Neutrophil (primary cell): ENCODE measurements at regions not wholly inside any gene's neighbourhood (a gene's known extent, or its start where the extent isn't known, plus 50 kb on each side); places are given as distances from the start of the nearest gene placed in this dataset.

Experiments used
- H3K27ac ChIP-seq: fragments of 200-600 bp; sonication (generic); 2 replicates; pipeline ENCODE4 v1.5.1; 2016; ENCODE audit warnings: mild to moderate bottlenecking, moderate library complexity
- H3K27me3 ChIP-seq: fragments of 200-600 bp; sonication (generic); 2 replicates; pipeline ENCODE4 v1.6.0; 2016; ENCODE audit warnings: mild to moderate bottlenecking
- H3K36me3 ChIP-seq: fragments of 200-600 bp; sonication (generic); 2 replicates; pipeline ENCODE4 v1.5.1; 2017
- H3K4me1 ChIP-seq, 2 experiments: fragments of 200-600 bp in 1 of 2; sonication (generic) in 1 of 2; 1 replicate in 1 of 2; 2 replicates in 1 of 2; pipeline versions ENCODE4 v1.5.1 to v1.6.1; 2013 to 2016; ENCODE audit warnings: low read depth in 1 of 2, low read length in 1 of 2, mild to moderate bottlenecking in 1 of 2, moderate library complexity in 1 of 2; ENCODE audit not compliant: control insufficient read depth in 1 of 2, insufficient read depth in 1 of 2
- H3K4me3 ChIP-seq, 2 experiments: fragments of 200-600 bp in 1 of 2; sonication (generic) in 1 of 2; 1 replicate in 1 of 2; 2 replicates in 1 of 2; pipeline ENCODE4 v1.5.1; 2013 to 2016; ENCODE audit warnings: low read depth in 1 of 2, low read length in 1 of 2, mild to moderate bottlenecking in 1 of 2, moderate library complexity in 1 of 2
- H3K9me3 ChIP-seq: fragments of 200-600 bp; sonication (generic); 2 replicates; pipeline ENCODE4 v1.5.1; 2016
- TF ChIP-seq, protein P1 (sequence below): fragments of 200-600 bp; sonication (generic); IDR thresholded peaks from 2 replicates; pipeline ENCODE4 v1.5.1; 2016; ENCODE audit warnings: antibody characterized with exemption

- Histone ChIP-seq H3K4me3 (no peak overlapping the region), H3K27ac (no peak overlapping the region), H3K4me1 (no peaks in the 10 kb centered on the region), H3K27me3 (no peaks in the 10 kb centered on the region), H3K36me3 (no peaks in the 10 kb centered on the region), H3K9me3 (no peaks in the 10 kb centered on the region)
- TF ChIP-seq, protein P1, sequence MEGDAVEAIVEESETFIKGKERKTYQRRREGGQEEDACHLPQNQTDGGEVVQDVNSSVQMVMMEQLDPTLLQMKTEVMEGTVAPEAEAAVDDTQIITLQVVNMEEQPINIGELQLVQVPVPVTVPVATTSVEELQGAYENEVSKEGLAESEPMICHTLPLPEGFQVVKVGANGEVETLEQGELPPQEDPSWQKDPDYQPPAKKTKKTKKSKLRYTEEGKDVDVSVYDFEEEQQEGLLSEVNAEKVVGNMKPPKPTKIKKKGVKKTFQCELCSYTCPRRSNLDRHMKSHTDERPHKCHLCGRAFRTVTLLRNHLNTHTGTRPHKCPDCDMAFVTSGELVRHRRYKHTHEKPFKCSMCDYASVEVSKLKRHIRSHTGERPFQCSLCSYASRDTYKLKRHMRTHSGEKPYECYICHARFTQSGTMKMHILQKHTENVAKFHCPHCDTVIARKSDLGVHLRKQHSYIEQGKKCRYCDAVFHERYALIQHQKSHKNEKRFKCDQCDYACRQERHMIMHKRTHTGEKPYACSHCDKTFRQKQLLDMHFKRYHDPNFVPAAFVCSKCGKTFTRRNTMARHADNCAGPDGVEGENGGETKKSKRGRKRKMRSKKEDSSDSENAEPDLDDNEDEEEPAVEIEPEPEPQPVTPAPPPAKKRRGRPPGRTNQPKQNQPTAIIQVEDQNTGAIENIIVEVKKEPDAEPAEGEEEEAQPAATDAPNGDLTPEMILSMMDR, result no peak
Observed at GRCh38 chr2:21658269-21658668, 534.5 kb downstream of the TDRD15 start.

- Histone ChIP-seq H3K27ac (no peak overlapping the region), H3K4me1 (no peaks in the 10 kb centered on the region), H3K27me3 (no peaks in the 10 kb centered on the region), H3K4me3 (no peak overlapping the region), H3K36me3 (no peaks in the 10 kb centered on the region), H3K9me3 (no peaks in the 10 kb centered on the region)
- TF ChIP-seq, protein P1, result no peak
Observed at GRCh38 chr2:21658907-21659477, 535.2 kb downstream of the TDRD15 start.

- TF ChIP-seq, protein P1, result no peak
- no peak overlapping the region for H3K27ac ChIP-seq
- no peaks in the 10 kb centered on the region for H3K9me3 ChIP-seq
- no peak overlapping the region for H3K4me3 ChIP-seq
- H3K4me1 ChIP-seq, result no peaks in the 10 kb centered on the region
- no peaks in the 10 kb centered on the region for H3K36me3 ChIP-seq
- H3K27me3 ChIP-seq, result no peaks in the 10 kb centered on the region
Observed at GRCh38 chr2:21664083-21664482, 540.3 kb downstream of the TDRD15 start.

GRCh38 chr2:21667638-21668037 lies 543.9 kb downstream of the TDRD15 start:
- Histone ChIP-seq H3K27me3 (no peaks in the 10 kb centered on the region), H3K4me1 (no peaks in the 10 kb centered on the region), H3K4me3 (no peak overlapping the region), H3K36me3 (no peaks in the 10 kb centered on the region), H3K9me3 (no peaks in the 10 kb centered on the region), H3K27ac (no peak overlapping the region)
- TF ChIP-seq, protein P1, result no peak

DNA sequence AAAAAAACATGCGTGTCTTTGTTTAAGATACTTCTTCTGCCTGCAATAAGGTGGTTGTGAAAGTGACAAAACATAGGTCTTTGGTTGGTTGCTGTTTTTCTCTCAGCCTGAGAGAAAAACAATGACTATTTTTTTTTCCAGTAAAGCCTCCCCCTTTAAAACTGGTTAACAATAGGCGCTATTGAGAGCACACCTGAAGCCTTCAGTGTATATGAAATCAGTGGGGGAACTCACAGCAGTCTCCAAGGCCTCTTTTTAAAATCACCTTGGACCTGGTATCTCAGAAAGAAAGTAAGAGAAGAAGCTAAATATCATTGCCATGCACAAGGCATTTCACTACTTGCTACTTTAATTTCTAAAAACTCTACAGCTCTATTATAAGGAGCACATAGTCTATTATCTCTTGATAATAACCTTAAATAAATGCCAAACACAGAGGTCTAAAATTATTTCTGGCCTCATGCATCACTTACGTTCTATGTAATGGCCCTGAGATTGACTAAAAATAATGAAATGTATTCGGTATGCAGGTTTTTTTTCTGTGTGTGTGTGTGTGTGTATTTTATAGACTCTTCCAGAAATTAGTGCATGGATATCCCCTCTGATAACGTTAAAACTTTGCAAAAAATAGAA lies 544.4 kb downstream of the TDRD15 start:
- Histone ChIP-seq H3K27ac (no peak overlapping the region), H3K4me3 (no peak overlapping the region), H3K4me1 (no peaks in the 10 kb centered on the region), H3K36me3 (no peaks in the 10 kb centered on the region), H3K27me3 (no peaks in the 10 kb centered on the region), H3K9me3 (no peaks in the 10 kb centered on the region)
- TF ChIP-seq, protein P1, result no peak
